ENCODE measurements at regions not wholly inside any gene's neighbourhood (a gene's known extent, or its start where the extent isn't known, plus 50 kb on each side); places are given as distances from the start of the nearest gene placed in this dataset.
"Not testable (repeated sequence)": the region's sequence is repeated elsewhere in the genome, so short reads cannot be mapped to it uniquely, and the experiment has no call there.

- DNase-seq (ENCODE audit: low read depth) = no peak
Observed at GRCh38 chr4:184335520-184335919, 117.8 kb upstream of the ENPP6 start.

GRCh38 chr4:184333446-184333845, 115.8 kb upstream of the ENPP6 start:
- H3K4me3 ChIP-seq (ENCODE audit: low read depth, low read length); DNase-seq (ENCODE audit: low read depth): not testable (repeated sequence)

More at GRCh38 chr4:184335520-184335919, 117.8 kb upstream of the ENPP6 start:
- H3K4me3 ChIP-seq (ENCODE audit: low read depth, low read length) = no peak overlapping the region

DNA sequence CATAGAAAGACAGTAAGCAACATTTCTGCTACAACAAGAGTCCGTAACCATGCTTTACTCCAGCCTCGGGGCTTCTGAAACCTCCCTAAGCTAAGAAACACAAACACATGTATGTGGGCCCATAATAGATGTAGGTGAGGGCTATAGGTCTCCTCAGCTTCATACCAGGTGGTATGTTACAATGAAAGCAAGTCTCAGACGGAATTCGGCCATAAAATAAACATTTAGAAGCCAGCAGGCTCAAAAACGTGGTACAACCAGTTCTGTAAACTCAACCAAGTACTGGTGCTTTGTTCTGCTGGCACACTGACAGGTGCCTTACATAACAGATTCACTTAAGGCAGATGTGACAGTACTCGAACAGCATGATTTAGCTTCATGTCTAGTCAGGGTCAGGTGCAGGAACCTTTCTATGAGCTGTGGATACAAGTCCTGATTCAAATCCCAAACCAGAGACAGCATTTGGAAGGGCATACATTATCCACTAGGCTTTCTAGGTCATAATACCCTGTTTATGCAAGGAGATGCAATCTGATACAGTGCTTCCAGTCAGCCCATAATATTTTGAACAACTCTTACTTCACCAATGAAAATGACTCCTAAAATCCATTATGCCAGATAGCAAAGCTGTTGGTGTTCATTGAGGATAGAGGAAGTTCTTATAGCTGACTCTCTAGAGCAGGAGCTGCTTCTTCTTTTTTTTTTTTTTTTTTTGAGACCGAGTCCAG, 113.8 kb upstream of the ENPP6 start:
- DNase-seq (ENCODE audit: low read depth) = no peak
- H3K4me3 ChIP-seq (ENCODE audit: low read depth, low read length) = no peak overlapping the region

DNA sequence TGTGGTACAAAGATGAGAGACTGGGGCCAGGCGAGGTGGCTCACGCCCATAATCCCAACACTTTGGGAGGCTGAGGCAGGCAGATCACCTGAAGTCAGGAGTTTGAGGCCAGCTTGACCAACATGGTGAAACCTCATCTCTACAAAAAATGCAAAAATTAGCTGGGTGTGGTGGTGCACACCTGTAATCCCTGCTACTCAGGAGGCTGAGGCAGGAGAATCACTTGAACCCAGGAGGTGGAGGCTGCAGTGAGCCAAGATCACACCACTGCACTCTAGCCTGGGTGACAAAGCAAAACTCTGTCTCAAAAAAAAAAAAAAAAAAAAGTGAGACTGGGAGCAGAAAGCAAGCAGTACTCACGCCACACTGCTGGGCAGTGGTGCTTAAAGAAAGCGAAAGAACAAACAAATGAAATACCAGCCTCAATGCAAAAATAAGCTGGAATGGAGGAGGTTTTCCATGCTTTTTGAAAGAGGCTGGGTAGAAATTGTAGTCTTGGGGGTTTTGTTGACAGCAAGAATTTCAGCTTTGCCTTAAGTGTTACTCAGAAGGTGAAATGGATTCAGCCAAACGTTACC, 112.9 kb upstream of the ENPP6 start:
- H3K4me3 ChIP-seq (ENCODE audit: low read depth, low read length); DNase-seq (ENCODE audit: low read depth): not testable (repeated sequence)

DNA sequence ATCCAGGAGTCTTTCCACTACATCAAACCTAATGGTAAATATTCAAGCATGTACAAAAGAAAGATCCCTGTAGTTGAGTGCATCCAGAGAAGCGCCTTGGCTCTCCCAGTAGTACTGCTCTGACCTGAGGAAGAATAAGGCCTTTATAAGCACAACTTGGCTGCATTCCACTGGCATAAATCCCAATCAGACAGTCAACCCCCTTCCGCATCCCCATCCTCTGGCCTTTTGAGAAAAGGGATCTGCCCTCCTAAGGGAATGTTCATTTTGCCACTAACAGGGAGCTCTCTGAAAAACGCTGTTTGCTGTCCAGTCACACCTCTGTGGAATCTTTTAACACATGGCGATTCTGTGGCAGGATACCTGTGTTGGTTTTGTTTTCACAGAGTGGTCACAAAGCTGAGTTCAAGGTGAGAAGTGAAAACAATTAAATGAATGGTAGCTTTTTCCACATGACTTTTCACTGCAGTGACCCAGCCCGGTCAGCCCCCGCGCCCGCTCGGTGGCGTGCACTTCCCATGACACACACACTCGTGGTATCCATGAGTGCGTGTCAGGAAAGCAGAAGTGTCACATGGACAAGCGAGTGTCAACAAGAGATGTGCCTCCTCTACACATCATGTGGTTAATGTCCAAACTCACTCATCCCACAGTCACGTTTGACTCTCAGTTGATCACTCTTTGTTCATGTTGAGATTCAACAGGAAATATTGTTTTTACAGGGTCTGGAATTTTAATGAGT, 112.2 kb upstream of the ENPP6 start:
- DNase-seq (ENCODE audit: low read depth) = no peak

DNA sequence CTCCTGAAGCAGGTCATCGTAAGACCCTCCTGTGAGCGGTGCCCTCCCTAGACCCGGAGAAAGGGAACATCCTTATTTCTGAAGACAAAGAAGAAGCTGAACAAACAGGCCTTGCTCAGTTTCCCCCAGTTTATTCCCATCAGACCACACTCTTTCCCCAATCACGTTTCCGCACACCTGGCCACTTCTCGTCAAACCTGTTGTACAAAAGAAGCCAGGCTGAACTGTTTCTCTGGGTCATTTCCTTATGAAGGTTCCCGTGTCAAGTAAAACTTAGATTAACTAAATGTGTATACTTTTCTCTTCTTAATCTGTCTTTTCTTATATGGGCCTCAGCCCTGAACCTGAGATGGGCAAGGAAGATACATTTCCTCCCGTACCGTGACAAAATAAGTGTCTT, 111.6 kb upstream of the ENPP6 start:
- no peak for DNase-seq (ENCODE audit: low read depth)
- no peak overlapping the region for H3K4me3 ChIP-seq (ENCODE audit: low read depth, low read length)

More for the DNA sequence above, 112.2 kb upstream of the ENPP6 start:
- no peak overlapping the region for H3K4me3 ChIP-seq (ENCODE audit: low read depth, low read length)

- no peak for DNase-seq (ENCODE audit: low read depth)
- no peak overlapping the region for H3K4me3 ChIP-seq (ENCODE audit: low read depth, low read length)
Observed at GRCh38 chr4:184328022-184328736, 110.5 kb upstream of the ENPP6 start.

DNA sequence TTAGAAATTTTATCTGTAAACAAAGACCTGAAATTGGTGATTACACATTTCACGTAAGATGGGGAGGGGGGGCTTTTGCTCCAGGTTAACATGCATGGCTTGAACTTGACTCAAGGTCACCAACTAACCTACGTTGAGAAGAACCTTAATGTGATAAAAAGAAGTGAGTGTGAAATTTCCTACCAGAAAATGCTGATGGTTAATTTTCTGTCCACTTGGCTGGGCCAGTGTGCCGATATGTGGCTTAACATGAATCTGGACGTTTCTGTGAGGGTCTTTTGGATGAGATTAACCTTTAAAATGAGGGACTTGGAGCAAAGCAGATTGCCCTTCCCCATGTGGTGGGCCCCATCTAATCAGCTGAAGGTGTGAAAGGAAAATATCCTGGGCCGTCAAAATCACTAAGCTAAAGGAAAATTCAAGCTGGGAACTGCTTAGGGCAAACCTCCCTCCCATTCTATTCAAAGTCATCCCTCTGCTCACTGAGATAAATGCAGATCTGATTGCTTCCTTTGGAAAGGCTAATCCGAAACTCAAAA, 107.3 kb upstream of the ENPP6 start:
- H3K4me3 ChIP-seq (ENCODE audit: low read depth, low read length) = no peak overlapping the region

DNA sequence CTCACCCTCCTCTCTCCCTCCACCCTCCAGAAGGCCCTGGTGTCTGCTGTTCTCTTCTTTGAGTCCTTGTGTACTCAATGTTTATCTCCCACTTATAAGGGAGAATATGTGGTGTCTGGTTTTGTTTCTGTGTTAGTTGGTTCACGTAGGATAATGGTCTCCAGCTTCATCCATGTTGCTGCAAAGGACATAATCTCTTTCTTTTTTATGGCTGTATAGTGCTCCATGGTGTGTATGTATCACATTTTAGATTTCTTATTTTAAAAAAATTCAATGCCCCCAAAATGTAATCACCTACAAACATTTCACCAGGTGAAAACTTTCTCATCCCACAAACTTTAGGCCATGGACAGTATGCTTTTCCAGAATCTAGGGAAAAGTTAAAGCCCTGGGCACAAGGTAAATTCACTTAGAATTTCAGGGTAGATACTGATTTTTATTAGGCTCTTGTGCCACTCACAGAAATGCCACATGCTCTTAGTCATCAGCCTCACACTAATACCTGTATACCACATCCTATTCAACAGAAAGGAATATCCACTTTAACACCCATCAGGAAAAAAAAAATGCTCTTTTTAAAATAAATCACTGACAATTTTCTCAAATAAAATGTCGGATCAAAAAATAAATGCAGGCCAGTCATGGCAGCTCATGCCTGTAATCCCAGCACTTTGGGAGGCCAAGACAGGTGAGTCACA, 104.8 kb upstream of the ENPP6 start:
- no peak overlapping the region for H3K4me3 ChIP-seq (ENCODE audit: low read depth, low read length)
- DNase-seq (ENCODE audit: low read depth) = no peak

More for the DNA sequence above, 107.3 kb upstream of the ENPP6 start:
- DNase-seq (ENCODE audit: low read depth) = no peak

- DNase-seq (ENCODE audit: low read depth) = no peak
- H3K4me3 ChIP-seq (ENCODE audit: low read depth, low read length) = no peak overlapping the region
Observed at GRCh38 chr4:184320631-184321030, 103.0 kb upstream of the ENPP6 start.

DNA sequence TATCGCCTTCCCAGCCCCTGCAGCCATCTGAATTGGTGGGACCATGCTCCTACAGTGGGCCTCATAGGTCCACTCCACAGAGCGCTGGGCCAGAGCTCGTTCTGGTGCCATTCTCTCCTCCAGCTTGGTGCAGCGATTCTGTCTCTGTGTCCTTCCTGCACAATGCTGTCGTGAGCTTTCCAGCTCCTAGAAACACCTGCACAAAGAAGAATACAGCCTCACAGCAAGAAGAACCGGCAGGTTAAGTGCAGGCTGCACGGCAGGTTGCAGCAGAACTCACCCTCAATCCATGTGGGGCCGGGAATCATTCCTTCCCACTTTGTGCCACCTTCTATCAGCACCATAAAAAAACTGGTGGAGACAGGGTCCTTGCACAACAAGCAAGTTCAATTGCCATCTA, 101.2 kb upstream of the ENPP6 start:
- H3K4me3 ChIP-seq (ENCODE audit: low read depth, low read length) = no peak overlapping the region
- no peak for DNase-seq (ENCODE audit: low read depth)

- no peak overlapping the region for H3K4me3 ChIP-seq (ENCODE audit: low read depth, low read length)
- no peak for DNase-seq (ENCODE audit: low read depth)
Observed at GRCh38 chr4:184317234-184317918, 99.7 kb upstream of the ENPP6 start.

- DNase-seq (ENCODE audit: low read depth) = no peak
- H3K4me3 ChIP-seq (ENCODE audit: low read depth, low read length) = no peak overlapping the region
Observed at GRCh38 chr4:184316821-184317220, 99.1 kb upstream of the ENPP6 start.

GRCh38 chr4:184315675-184316359, 98.1 kb upstream of the ENPP6 start:
- no peak overlapping the region for H3K4me3 ChIP-seq (ENCODE audit: low read depth, low read length)
- DNase-seq (ENCODE audit: low read depth) = no peak

DNA sequence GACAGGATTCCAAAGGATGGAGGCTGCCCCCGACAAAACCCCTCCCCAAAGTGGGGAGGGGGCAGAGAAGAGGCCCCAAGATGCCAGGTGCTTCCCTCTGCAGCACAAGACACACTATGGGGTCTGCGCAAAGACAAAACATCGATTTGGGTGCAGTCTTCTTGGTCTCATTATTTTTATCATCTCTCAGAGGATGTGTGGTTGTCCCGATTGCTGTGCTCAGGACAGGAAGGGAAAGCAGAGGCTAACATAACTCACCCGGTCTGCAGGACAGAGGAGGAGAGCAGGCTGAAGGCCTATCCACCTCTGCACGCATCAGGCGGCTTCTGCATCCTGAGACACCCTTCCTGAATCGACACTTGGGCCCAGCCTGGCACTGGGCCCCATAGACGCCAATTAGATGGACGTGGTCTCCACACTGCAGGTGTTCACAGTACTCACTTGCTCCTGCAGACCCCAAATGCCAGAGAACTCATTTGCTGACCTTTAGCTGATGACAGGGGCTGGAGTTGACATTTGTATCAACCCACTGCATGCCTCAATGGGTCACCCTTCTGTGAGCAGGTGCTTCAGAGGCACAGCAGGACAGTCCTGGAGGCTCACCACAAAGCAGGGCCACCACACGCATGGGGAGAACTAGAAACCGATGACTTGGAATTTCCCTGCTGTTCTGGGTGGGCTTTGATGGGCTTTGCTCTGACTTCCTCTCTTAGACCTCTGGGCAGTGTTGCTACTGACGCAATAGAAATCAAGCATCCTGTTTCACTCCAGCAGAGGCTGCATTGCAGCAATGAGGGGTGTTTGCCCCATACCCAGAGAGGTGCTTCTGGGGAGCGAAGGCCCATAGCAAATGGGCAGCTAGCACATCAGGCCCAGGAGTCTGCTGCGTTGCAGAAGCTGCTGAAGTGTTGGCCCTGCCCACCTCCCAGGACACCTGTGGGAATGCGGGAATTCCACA, 96.3 kb upstream of the ENPP6 start:
- DNase-seq (ENCODE audit: low read depth) = no peak
- no peak overlapping the region for H3K4me3 ChIP-seq (ENCODE audit: low read depth, low read length)

- H3K4me3 ChIP-seq (ENCODE audit: low read depth, low read length) = no peak overlapping the region
- DNase-seq (ENCODE audit: low read depth) = no peak
Observed at GRCh38 chr4:184313058-184313581, 95.4 kb upstream of the ENPP6 start.

DNA sequence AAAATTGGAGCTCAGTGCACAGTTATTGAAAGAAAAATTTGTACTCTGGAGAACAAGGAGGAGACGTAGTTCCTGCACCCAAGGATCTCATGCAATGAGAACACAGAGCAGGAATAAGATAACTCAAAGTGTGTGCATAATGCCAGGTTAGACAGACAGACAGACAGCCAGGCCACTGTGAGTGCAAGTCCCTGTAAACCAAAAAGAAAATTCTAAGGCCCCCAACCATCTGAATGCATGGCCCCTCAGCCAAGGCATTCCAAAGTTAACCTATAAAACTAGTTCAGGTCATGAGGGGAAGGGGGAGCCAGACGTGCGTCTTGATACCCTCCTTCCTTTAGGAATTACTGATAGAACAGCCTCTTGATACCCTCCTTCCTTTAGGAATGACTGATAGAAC, 94.5 kb upstream of the ENPP6 start:
- DNase-seq (ENCODE audit: low read depth) = no peak
- no peak overlapping the region for H3K4me3 ChIP-seq (ENCODE audit: low read depth, low read length)

Data from skeletal muscle cell (primary cell).